Right kidney (tissue), 1 donor: ENCODE measurements at regions not wholly inside any gene's neighbourhood (a gene's known extent, or its start where the extent isn't known, plus 50 kb on each side); places are given as distances from the start of the nearest gene placed in this dataset.
"Not testable (repeated sequence)": the region's sequence is repeated elsewhere in the genome, so short reads cannot be mapped to it uniquely, and the experiment has no call there.

Experiments used
- DNase-seq: peaks from one replicate; pipeline ENCODE4 v3.0.0-alpha.2; 2016

- DNase-seq, result no peak
These were observed 58.3 kb downstream of the PDHA2 start for GRCh38 chr4:95898226-95898625.

GRCh38 chr4:95909211-95909610 lies 69.3 kb downstream of the PDHA2 start:
- no peak for DNase-seq

- no peak for DNase-seq
These were observed 70.9 kb downstream of the PDHA2 start for GRCh38 chr4:95910749-95911148.

- no peak for DNase-seq
These were observed 81.6 kb downstream of the PDHA2 start for GRCh38 chr4:95921470-95921869.

GRCh38 chr4:95929448-95930064 lies 89.7 kb downstream of the PDHA2 start:
- DNase-seq, result no peak

GRCh38 chr4:95939141-95939540 lies 99.2 kb downstream of the PDHA2 start:
- DNase-seq, result no peak

- DNase-seq, result no peak
These were observed 109.4 kb downstream of the PDHA2 start for GRCh38 chr4:95949136-95949765.

- no peak for DNase-seq
These were observed 109.9 kb downstream of the PDHA2 start for GRCh38 chr4:95949808-95950207.

GRCh38 chr4:95952538-95952937 lies 112.6 kb downstream of the PDHA2 start:
- not testable (repeated sequence) for DNase-seq

GRCh38 chr4:95956094-95956493 lies 116.2 kb downstream of the PDHA2 start:
- DNase-seq, result no peak

- no peak for DNase-seq
These were observed 117.2 kb downstream of the PDHA2 start for GRCh38 chr4:95957054-95957453.

GRCh38 chr4:95957759-95958158 lies 117.9 kb downstream of the PDHA2 start:
- DNase-seq, result no peak

GRCh38 chr4:95959182-95959581 lies 119.3 kb downstream of the PDHA2 start:
- DNase-seq, result no peak

GRCh38 chr4:95959633-95960032 lies 119.7 kb downstream of the PDHA2 start:
- no peak for DNase-seq

GRCh38 chr4:95963456-95963855 lies 123.6 kb downstream of the PDHA2 start:
- DNase-seq, result no peak

- no peak for DNase-seq
These were observed 140.3 kb downstream of the PDHA2 start for GRCh38 chr4:95979961-95980876.

GRCh38 chr4:95980877-95981360 lies 141.0 kb downstream of the PDHA2 start:
- no peak for DNase-seq

GRCh38 chr4:95981591-95981990 lies 141.7 kb downstream of the PDHA2 start:
- DNase-seq, result no peak

GRCh38 chr4:95982516-95982915 lies 142.6 kb downstream of the PDHA2 start:
- DNase-seq, result no peak

GRCh38 chr4:95984081-95984480 lies 144.2 kb downstream of the PDHA2 start:
- no peak for DNase-seq

- no peak for DNase-seq
These were observed 145.2 kb downstream of the PDHA2 start for GRCh38 chr4:95985051-95985450.

GRCh38 chr4:95985791-95986550 lies 146.1 kb downstream of the PDHA2 start:
- no peak for DNase-seq
